Heart right ventricle (tissue), 16 donors: ENCODE measurements at regions not wholly inside any gene's neighbourhood (a gene's known extent, or its start where the extent isn't known, plus 50 kb on each side); places are given as distances from the start of the nearest gene placed in this dataset.

Experiments used
- ATAC-seq, 8 donors: fragments of 200-7000 bp; cut with Tn5 transposase; one replicate each; pipeline ENCODE4 v1.9.1; 2020; ENCODE audit warnings: mild to moderate bottlenecking in 8 of 8, moderate library complexity in 8 of 8, moderate number of reproducible peaks in 1 of 8
- DNase-seq, 2 donors: peaks; one replicate each; pipeline ENCODE4 v3.0.0-alpha.2; 2020
- H3K27ac ChIP-seq, 10 donors: fragments of 200-600 bp; sonication (generic) in 2 of 10; one replicate each; pipeline versions ENCODE4 v1.5.0 to v1.8.0; 2020 to 2022; ENCODE audit warnings: mild to moderate bottlenecking in 3 of 10
- H3K27me3 ChIP-seq, 7 donors: fragments of 200-600 bp; one replicate each; pipeline ENCODE4 v1.8.0; 2021 to 2022; ENCODE audit warnings: mild to moderate bottlenecking in 2 of 7
- H3K36me3 ChIP-seq, 9 donors: fragments of 200-600 bp; sonication (generic) in 1 of 9; one replicate each; pipeline versions ENCODE4 v1.5.0 to v1.8.0; 2020 to 2022; ENCODE audit warnings: mild to moderate bottlenecking in 2 of 9
- H3K4me1 ChIP-seq, 9 donors: fragments of 200-600 bp; sonication (generic) in 1 of 9; one replicate each; pipeline versions ENCODE4 v1.5.0 to v1.8.0; 2020 to 2022; ENCODE audit warnings: mild to moderate bottlenecking in 4 of 9
- H3K4me3 ChIP-seq, 10 donors: fragments of 200-600 bp; sonication (generic) in 2 of 10; one replicate each; pipeline versions ENCODE4 v1.5.0 to v1.8.0; 2020 to 2022; ENCODE audit warnings: mild to moderate bottlenecking in 7 of 10, moderate library complexity in 2 of 10
- H3K9me3 ChIP-seq, 11 donors: fragments of 200-600 bp in 10 of 11; sonication (generic) in 2 of 11; one replicate each; pipeline versions ENCODE4 v1.5.0 to v1.8.0; 2013 to 2022; ENCODE audit warnings: mild to moderate bottlenecking in 2 of 11, control low read depth in 1 of 11, moderate library complexity in 1 of 11
- whole genome bisulfite sequencing, 2 donors: extraction: QIAGEN DNeasy Blood & Tissue Kit; methylation state at CpG; one replicate each; pipeline ENCODE4 v1.1.7; 2013; ENCODE audit warnings: inconsistent platforms in 1 of 2; 5-methylcytosine and 5-hydroxymethylcytosine counted together
- intact Hi-C, 10 donors: fragments of 100-400 bp; cut with DNase I; formaldehyde crosslinking; loops; one replicate each; pipeline versions ENCODE4 v1.11.1 to v1.14.2; 2022
- TF ChIP-seq, protein P1 (sequence below), 9 donors: fragments of 200-600 bp; sonication (generic) in 2 of 9; IDR thresholded peaks; one replicate each; pipeline versions ENCODE4 v1.5.0 to v1.8.0; 2021 to 2022; ENCODE audit warnings: antibody characterized with exemption in 9 of 9, mild to moderate bottlenecking in 5 of 9, moderate library complexity in 1 of 9
- donor health status: Arrhythmogenic right ventricular cardiomyopathy.
- donor health status: ischemic (EF 13 %, LVEDD 7.1; RV severe dilation, severe dysfunction).
- donor health status: healthy with polysubstance abuse.
- donor health status: DM: no; HTN: yes; CAD: no.
- donor health status: DM: no; HTN: no; CAD: no.
- donor health status: ischemic (EF 25% LVEDD 6.9; RV normal size, moderate dysfunction).
- donor health status: ischemic (EF 25% LVEDD 5.7; RV mildly dilated, moderate dysfunction).
- donor health status: healthy.
- donor health status: DM: yes; HTN: yes; CAD: no.
- donor health status: Ischemic cardiomyopathy.
- donor health status: ischemic (EF 35%, LVEDD 5.7; RV mildly dilated, moderate dysfunction).
- donor health status: nonischemic (EF 11% LVEDD 7.7; RV severe dilation, severe dysfunction).
- donor health status: DM: yes; HTN: yes; CAD: no.
- donor health status: PGD.
- donor health status: ischemic (EF 29% LVEDD 5.4; RV normal size, mild dysfunction).
- donor health status: nonischemic (EF 23%, LVEDD 6.1; RV moderate dilation, normal function).

DNA sequence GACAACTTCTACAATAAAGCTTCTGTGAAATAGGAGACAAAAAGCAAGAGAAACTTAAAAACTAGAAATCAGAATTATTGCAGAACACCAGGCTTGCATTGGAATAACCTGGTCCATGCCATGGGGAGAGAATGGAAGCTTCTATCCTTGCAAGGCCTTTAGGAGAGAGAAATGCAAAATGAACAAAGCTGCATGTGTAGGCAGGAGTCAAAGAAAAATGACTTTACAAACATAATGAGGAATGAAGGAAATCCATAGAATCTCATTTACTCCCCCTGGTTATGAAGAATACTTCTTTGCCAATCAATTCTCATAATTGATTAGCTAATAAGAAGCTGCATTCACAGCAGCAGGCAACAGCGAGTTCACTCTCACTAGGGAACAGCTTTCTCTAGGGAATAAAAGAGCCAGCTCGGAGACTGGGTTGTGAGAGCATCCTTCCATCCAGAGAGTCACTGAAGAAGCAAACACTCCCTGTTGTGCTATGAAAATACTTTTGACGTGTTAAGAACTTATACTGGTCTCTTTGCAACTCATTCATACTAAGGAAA lies 235.9 kb upstream of the LRATD1 start:
- Histone ChIP-seq H3K27me3 (peaks cover 0 to 1% (median 0%) of the 10 kb centered on the region in 7 donors), H3K4me3 (no peak overlapping the region), H3K9me3 (no peaks in the 10 kb centered on the region), H3K36me3 (no peaks in the 10 kb centered on the region), H3K4me1 (no peaks in the 10 kb centered on the region), H3K27ac (no peak overlapping the region)
- intact Hi-C loops = no loop called here
- WGBS, 2 donors = 69 to 77% methylated on average over 3 of the region's 3 CpGs
- no peak for ATAC-seq
- TF ChIP-seq, protein P1, sequence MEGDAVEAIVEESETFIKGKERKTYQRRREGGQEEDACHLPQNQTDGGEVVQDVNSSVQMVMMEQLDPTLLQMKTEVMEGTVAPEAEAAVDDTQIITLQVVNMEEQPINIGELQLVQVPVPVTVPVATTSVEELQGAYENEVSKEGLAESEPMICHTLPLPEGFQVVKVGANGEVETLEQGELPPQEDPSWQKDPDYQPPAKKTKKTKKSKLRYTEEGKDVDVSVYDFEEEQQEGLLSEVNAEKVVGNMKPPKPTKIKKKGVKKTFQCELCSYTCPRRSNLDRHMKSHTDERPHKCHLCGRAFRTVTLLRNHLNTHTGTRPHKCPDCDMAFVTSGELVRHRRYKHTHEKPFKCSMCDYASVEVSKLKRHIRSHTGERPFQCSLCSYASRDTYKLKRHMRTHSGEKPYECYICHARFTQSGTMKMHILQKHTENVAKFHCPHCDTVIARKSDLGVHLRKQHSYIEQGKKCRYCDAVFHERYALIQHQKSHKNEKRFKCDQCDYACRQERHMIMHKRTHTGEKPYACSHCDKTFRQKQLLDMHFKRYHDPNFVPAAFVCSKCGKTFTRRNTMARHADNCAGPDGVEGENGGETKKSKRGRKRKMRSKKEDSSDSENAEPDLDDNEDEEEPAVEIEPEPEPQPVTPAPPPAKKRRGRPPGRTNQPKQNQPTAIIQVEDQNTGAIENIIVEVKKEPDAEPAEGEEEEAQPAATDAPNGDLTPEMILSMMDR (IDR thresholded peaks at IDR 0.05) = no peak
- no peak for DNase-seq

DNA sequence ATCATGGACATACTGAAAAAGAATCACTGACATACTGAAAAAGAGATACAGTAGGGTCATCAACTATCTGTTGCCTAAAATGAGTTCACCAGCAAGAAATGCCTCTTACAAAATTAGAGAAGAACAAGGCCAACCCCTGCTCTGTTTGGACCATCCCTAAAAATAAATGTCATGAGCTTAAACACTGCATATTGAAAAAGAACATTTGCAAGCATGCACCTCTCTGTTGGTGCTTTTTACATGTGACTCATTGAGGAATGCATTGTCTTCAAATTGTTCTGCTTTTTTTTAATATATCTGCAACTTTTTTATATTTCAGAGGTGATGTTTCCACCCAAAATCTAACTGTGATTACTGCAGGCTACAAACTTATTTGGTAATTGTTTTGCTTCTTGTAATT lies 233.9 kb upstream of the LRATD1 start:
- Histone ChIP-seq H3K36me3 (no peaks in the 10 kb centered on the region), H3K4me3 (no peak overlapping the region), H3K27me3 (peaks cover 0 to 6% (median 0%) of the 10 kb centered on the region in 7 donors), H3K4me1 (no peaks in the 10 kb centered on the region), H3K9me3 (no peaks in the 10 kb centered on the region), H3K27ac (no peak overlapping the region)
- DNase-seq (no peak), ATAC-seq (no peak)
- TF ChIP-seq, protein P1 (IDR thresholded peaks at IDR 0.05) = no peak
- intact Hi-C loops = no loop called here

DNA sequence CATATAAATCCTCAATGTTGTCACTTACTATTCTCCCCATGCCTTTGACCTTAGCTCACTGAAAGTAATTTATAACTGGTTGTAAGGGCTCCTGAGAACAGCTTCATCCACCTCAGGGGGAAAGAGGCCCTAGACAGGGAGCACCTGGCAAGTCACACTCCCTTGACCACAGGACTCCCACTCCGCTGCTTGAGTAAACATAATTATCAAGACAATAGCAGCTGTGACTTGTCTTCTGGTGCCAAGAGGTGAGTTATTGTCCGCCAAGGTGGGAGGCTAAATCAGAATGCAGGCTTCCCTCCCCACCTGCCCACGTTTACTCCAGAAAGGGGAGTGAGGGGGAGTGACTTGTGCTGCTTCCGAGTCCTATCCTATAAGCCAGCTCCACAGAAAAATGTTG lies 230.6 kb upstream of the LRATD1 start:
- TF ChIP-seq, protein P1 (IDR thresholded peaks at IDR 0.05) = no peak
- DNase-seq (no peak), ATAC-seq (no peak)
- H3K4me3 ChIP-seq = no peak overlapping the region
- no peak overlapping the region for H3K27ac ChIP-seq
- no peaks in the 10 kb centered on the region for H3K36me3 ChIP-seq
- intact Hi-C loops = no loop called here
- H3K4me1 ChIP-seq = no peaks in the 10 kb centered on the region
- 18 to 22% methylated on average over 4 of the region's 4 CpGs for WGBS, 2 donors
- peaks cover 0 to 6% (median 0%) of the 10 kb centered on the region in 7 donors for H3K27me3 ChIP-seq
- H3K9me3 ChIP-seq = no peaks in the 10 kb centered on the region

DNA sequence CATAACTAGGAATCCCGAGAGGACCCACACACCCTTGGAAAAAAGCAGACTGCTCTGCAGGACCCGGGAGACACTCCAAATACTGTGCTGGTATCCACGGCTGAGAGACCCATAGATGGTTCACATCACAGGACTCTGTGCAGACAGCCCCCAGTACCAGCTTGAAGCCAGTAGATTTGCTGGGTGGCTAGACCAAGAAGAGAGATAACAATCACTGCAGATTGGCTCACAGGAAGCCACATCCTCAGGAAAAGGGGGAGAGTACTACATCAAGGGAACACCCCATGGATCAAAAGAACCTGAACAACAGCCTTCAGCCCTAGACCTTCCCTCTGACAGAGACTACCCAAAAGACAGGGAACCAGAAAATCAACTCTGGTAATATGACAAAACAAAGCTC lies 223.8 kb upstream of the LRATD1 start:
- 66 to 80% methylated on average over 3 of the region's 3 CpGs for WGBS, 2 donors
- H3K27ac ChIP-seq = no peak overlapping the region
- no peaks in the 10 kb centered on the region for H3K4me1 ChIP-seq
- TF ChIP-seq, protein P1 (IDR thresholded peaks at IDR 0.05) = no peak
- H3K9me3 ChIP-seq = peaks cover 0 to 21% (median 3%) of the 10 kb centered on the region in 11 donors
- no peaks in the 10 kb centered on the region for H3K36me3 ChIP-seq
- intact Hi-C loops = no loop called here
- no peak for DNase-seq
- ATAC-seq = no peak
- H3K4me3 ChIP-seq = no peak overlapping the region
- no peaks in the 10 kb centered on the region for H3K27me3 ChIP-seq
